ENCODE measurements at regions not wholly inside any gene's neighbourhood (a gene's known extent, or its start where the extent isn't known, plus 50 kb on each side); places are given as distances from the start of the nearest gene placed in this dataset.

- no peak for DNase-seq (ENCODE audit: low read depth)
Measured at GRCh38 chrX:46447384-46447783, 97.8 kb downstream of the ZNF674 start.

GRCh38 chrX:46446727-46447378 lies 98.4 kb downstream of the ZNF674 start:
- DNase-seq (ENCODE audit: low read depth) = peak; percentile 79

- no peak for DNase-seq (ENCODE audit: low read depth)
Measured at GRCh38 chrX:46444011-46444410, 101.2 kb downstream of the ZNF674 start.

- no peak for DNase-seq (ENCODE audit: low read depth)
Measured at GRCh38 chrX:46436744-46437143, 108.5 kb downstream of the ZNF674 start.

- no peak for DNase-seq (ENCODE audit: low read depth)
Measured at GRCh38 chrX:46433892-46434291, 111.3 kb downstream of the ZNF674 start.

- DNase-seq (ENCODE audit: low read depth) = peak; percentile 34
Measured at GRCh38 chrX:46408553-46409407, 136.4 kb downstream of the ZNF674 start.

- DNase-seq (ENCODE audit: low read depth) = no peak
Measured at GRCh38 chrX:46407753-46408130, 137.5 kb downstream of the ZNF674 start.

GRCh38 chrX:46407036-46407752 lies 138.0 kb downstream of the ZNF674 start:
- DNase-seq (ENCODE audit: low read depth) = no peak

- no peak for DNase-seq (ENCODE audit: low read depth)
Measured at GRCh38 chrX:46404774-46405173, 140.4 kb downstream of the ZNF674 start.

GRCh38 chrX:46400530-46401443 lies 144.4 kb downstream of the ZNF674 start:
- DNase-seq (ENCODE audit: low read depth) = no peak

GRCh38 chrX:46398874-46399273 lies 146.3 kb downstream of the ZNF674 start:
- no peak for DNase-seq (ENCODE audit: low read depth)

- no peak for DNase-seq (ENCODE audit: low read depth)
Measured at GRCh38 chrX:46398126-46398525, 147.1 kb downstream of the ZNF674 start.

- DNase-seq (ENCODE audit: low read depth) = no peak
Measured at GRCh38 chrX:46386511-46386910, 158.7 kb downstream of the ZNF674 start.

- DNase-seq (ENCODE audit: low read depth) = no peak
Measured at GRCh38 chrX:46383006-46383405, 162.2 kb downstream of the ZNF674 start.

GRCh38 chrX:46382595-46382994 lies 162.6 kb downstream of the ZNF674 start:
- DNase-seq (ENCODE audit: low read depth) = no peak

GRCh38 chrX:46381630-46382029 lies 163.6 kb downstream of the ZNF674 start:
- peak; percentile 2 for DNase-seq (ENCODE audit: low read depth)

GRCh38 chrX:46380148-46380752 lies 165.0 kb downstream of the ZNF674 start:
- DNase-seq (ENCODE audit: low read depth) = no peak

- peak; percentile 36 for DNase-seq (ENCODE audit: low read depth)
Measured at GRCh38 chrX:46376246-46376885, 168.9 kb downstream of the ZNF674 start.

GRCh38 chrX:46375831-46376230 lies 169.4 kb downstream of the ZNF674 start:
- DNase-seq (ENCODE audit: low read depth) = no peak

GRCh38 chrX:46374371-46374770 lies 170.8 kb downstream of the ZNF674 start:
- no peak for DNase-seq (ENCODE audit: low read depth)

GRCh38 chrX:46367491-46367890 lies 177.7 kb downstream of the ZNF674 start:
- no peak for DNase-seq (ENCODE audit: low read depth)
